ENCODE measurements at regions not wholly inside any gene's neighbourhood (a gene's known extent, or its start where the extent isn't known, plus 50 kb on each side); places are given as distances from the start of the nearest gene placed in this dataset.

GRCh38 chr11:70619591-70619990, 221.3 kb downstream of the CTTN start:
- Histone ChIP-seq H3K27me3 (replicated peaks) (no peaks in the 10 kb centered on the region), H3K27ac (no peak overlapping the region), H3K4me3 (ENCODE audit: low read depth, low read length) (no peak overlapping the region), H3K36me3 (replicated peaks) (no peaks in the 10 kb centered on the region)
- in situ Hi-C loops (cut with HindIII; ENCODE audit: low pct_ligation_motif_present, low sequenced_read_pairs), result no loop called here
- TF ChIP-seq, protein P1, sequence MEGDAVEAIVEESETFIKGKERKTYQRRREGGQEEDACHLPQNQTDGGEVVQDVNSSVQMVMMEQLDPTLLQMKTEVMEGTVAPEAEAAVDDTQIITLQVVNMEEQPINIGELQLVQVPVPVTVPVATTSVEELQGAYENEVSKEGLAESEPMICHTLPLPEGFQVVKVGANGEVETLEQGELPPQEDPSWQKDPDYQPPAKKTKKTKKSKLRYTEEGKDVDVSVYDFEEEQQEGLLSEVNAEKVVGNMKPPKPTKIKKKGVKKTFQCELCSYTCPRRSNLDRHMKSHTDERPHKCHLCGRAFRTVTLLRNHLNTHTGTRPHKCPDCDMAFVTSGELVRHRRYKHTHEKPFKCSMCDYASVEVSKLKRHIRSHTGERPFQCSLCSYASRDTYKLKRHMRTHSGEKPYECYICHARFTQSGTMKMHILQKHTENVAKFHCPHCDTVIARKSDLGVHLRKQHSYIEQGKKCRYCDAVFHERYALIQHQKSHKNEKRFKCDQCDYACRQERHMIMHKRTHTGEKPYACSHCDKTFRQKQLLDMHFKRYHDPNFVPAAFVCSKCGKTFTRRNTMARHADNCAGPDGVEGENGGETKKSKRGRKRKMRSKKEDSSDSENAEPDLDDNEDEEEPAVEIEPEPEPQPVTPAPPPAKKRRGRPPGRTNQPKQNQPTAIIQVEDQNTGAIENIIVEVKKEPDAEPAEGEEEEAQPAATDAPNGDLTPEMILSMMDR (IDR thresholded peaks at IDR 0.05; ENCODE audit: low read depth, low read length, missing control alignments), result no peak
- DNase-seq, result no peak

GRCh38 chr11:70620510-70621184, 222.3 kb downstream of the CTTN start:
- DNase-seq, result no peak
- H3K27ac ChIP-seq, result no peak overlapping the region
- H3K27me3 ChIP-seq (replicated peaks), result no peaks in the 10 kb centered on the region
- TF ChIP-seq, protein P1 (IDR thresholded peaks at IDR 0.05; ENCODE audit: low read depth, low read length, missing control alignments), result no peak
- in situ Hi-C loops (cut with HindIII; ENCODE audit: low pct_ligation_motif_present, low sequenced_read_pairs), result no loop called here
- no peak overlapping the region for H3K4me3 ChIP-seq (ENCODE audit: low read depth, low read length)
- H3K36me3 ChIP-seq (replicated peaks), result no peaks in the 10 kb centered on the region

GRCh38 chr11:70621241-70621640, 222.9 kb downstream of the CTTN start:
- Histone ChIP-seq H3K27ac (no peak overlapping the region), H3K4me3 (ENCODE audit: low read depth, low read length) (no peak overlapping the region), H3K27me3 (replicated peaks) (no peaks in the 10 kb centered on the region), H3K36me3 (replicated peaks) (no peaks in the 10 kb centered on the region)
- TF ChIP-seq, protein P1 (IDR thresholded peaks at IDR 0.05; ENCODE audit: low read depth, low read length, missing control alignments), result no peak
- DNase-seq, result no peak
- in situ Hi-C loops (cut with HindIII; ENCODE audit: low pct_ligation_motif_present, low sequenced_read_pairs), result no loop called here

GRCh38 chr11:70622091-70622490, 223.8 kb downstream of the CTTN start:
- no peak overlapping the region for H3K27ac ChIP-seq
- DNase-seq, result no peak
- TF ChIP-seq, protein P1 (IDR thresholded peaks at IDR 0.05; ENCODE audit: low read depth, low read length, missing control alignments), result no peak
- in situ Hi-C loops (cut with HindIII; ENCODE audit: low pct_ligation_motif_present, low sequenced_read_pairs), result no loop called here
- H3K27me3 ChIP-seq (replicated peaks), result no peaks in the 10 kb centered on the region
- H3K36me3 ChIP-seq (replicated peaks), result no peaks in the 10 kb centered on the region
- no peak overlapping the region for H3K4me3 ChIP-seq (ENCODE audit: low read depth, low read length)

- TF ChIP-seq, protein P1 (IDR thresholded peaks at IDR 0.05; ENCODE audit: low read depth, low read length, missing control alignments), result no peak
- DNase-seq, result no peak
- Histone ChIP-seq H3K4me3 (ENCODE audit: low read depth, low read length) (no peak overlapping the region), H3K27me3 (replicated peaks) (no peaks in the 10 kb centered on the region), H3K27ac (no peak overlapping the region), H3K36me3 (replicated peaks) (no peaks in the 10 kb centered on the region)
- in situ Hi-C loops (cut with HindIII; ENCODE audit: low pct_ligation_motif_present, low sequenced_read_pairs), result no loop called here
These were observed 225.7 kb downstream of the CTTN start for GRCh38 chr11:70623906-70624597.
